ENCODE measurements at regions not wholly inside any gene's neighbourhood (a gene's known extent, or its start where the extent isn't known, plus 50 kb on each side); places are given as distances from the start of the nearest gene placed in this dataset.
"Not testable (repeated sequence)": the region's sequence is repeated elsewhere in the genome, so short reads cannot be mapped to it uniquely, and the experiment has no call there.

DNA sequence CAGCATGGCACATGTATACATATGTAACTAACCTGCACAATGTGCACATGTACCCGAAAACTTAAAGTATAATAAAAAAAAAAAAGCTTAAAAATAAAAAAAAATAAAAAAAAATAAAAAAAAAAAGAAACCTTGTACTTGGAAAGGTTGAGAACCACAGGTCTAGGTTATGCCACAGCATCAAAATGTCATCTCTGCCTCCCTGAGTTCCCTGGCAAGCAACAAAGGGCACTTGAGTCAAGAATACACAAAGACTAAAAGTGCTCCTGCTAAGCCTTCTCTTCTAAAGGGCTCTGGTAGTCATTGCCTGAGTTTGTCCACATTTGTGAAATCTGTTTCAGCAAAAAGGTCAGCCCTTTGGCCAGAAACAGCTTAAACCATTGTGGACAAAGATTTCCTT, 395.8 kb upstream of the CCDC54 start:
- Histone ChIP-seq H3K27ac (ENCODE audit: low read depth, low read length, poor library complexity, severe bottlenecking) (no peak overlapping the region), H2AFZ (ENCODE audit: low read length) (no peak overlapping the region)

GRCh38 chr3:106985721-106986120, 391.5 kb upstream of the CCDC54 start:
- H3K4me3 ChIP-seq (ENCODE audit: low read depth, low read length, poor library complexity, severe bottlenecking) = no peak overlapping the region
- TF ChIP-seq, protein P1, sequence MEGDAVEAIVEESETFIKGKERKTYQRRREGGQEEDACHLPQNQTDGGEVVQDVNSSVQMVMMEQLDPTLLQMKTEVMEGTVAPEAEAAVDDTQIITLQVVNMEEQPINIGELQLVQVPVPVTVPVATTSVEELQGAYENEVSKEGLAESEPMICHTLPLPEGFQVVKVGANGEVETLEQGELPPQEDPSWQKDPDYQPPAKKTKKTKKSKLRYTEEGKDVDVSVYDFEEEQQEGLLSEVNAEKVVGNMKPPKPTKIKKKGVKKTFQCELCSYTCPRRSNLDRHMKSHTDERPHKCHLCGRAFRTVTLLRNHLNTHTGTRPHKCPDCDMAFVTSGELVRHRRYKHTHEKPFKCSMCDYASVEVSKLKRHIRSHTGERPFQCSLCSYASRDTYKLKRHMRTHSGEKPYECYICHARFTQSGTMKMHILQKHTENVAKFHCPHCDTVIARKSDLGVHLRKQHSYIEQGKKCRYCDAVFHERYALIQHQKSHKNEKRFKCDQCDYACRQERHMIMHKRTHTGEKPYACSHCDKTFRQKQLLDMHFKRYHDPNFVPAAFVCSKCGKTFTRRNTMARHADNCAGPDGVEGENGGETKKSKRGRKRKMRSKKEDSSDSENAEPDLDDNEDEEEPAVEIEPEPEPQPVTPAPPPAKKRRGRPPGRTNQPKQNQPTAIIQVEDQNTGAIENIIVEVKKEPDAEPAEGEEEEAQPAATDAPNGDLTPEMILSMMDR (IDR thresholded peaks at IDR 0.05; ENCODE audit: low read length) = no peak
- no peak for TF ChIP-seq EZH2 (IDR thresholded peaks at IDR 0.05; ENCODE audit: borderline replicate concordance, low read length)

More for the DNA sequence above, 395.8 kb upstream of the CCDC54 start:
- Histone ChIP-seq H3K36me3 (ENCODE audit: insufficient read depth, low read length) (no peaks in the 10 kb centered on the region), H3K9ac (ENCODE audit: low read length) (no peak overlapping the region), H3K27me3 (ENCODE audit: insufficient read depth, low read length) (no peaks in the 10 kb centered on the region), H3K4me2 (ENCODE audit: low read length) (no peak overlapping the region), H3K4me3 (ENCODE audit: low read depth, low read length, poor library complexity, severe bottlenecking) (no peak overlapping the region), H3K9me2 (ENCODE audit: low read depth, low read length) (no peaks in the 10 kb centered on the region), H3F3A (ENCODE audit: insufficient read depth, low read length) (no peaks in the 10 kb centered on the region), H3K9me3 (ENCODE audit: low read length) (no peaks in the 10 kb centered on the region), H4K20me1 (ENCODE audit: insufficient read depth, low read length) (no peaks in the 10 kb centered on the region), H3K79me2 (ENCODE audit: insufficient read depth, low read length) (no peaks in the 10 kb centered on the region), H3K4me1 (ENCODE audit: insufficient read depth, low read length, severe bottlenecking) (no peaks in the 10 kb centered on the region)
- TF ChIP-seq EZH2 (IDR thresholded peaks at IDR 0.05; ENCODE audit: borderline replicate concordance, low read length) = no peak
- TF ChIP-seq, protein P1 (IDR thresholded peaks at IDR 0.05; ENCODE audit: low read length) = no peak

GRCh38 chr3:106998841-106999682, 378.2 kb upstream of the CCDC54 start:
- not testable (repeated sequence) for H3K27me3 ChIP-seq (ENCODE audit: insufficient read depth, low read length); H3K4me1 ChIP-seq (ENCODE audit: insufficient read depth, low read length, severe bottlenecking); H3K9me2 ChIP-seq (ENCODE audit: low read depth, low read length); H3F3A ChIP-seq (ENCODE audit: insufficient read depth, low read length); H3K36me3 ChIP-seq (ENCODE audit: insufficient read depth, low read length); H3K9me3 ChIP-seq (ENCODE audit: low read length); H2AFZ ChIP-seq (ENCODE audit: low read length); H3K27ac ChIP-seq (ENCODE audit: low read depth, low read length, poor library complexity, severe bottlenecking); H3K4me3 ChIP-seq (ENCODE audit: low read depth, low read length, poor library complexity, severe bottlenecking); H3K9ac ChIP-seq (ENCODE audit: low read length); H3K79me2 ChIP-seq (ENCODE audit: insufficient read depth, low read length); H4K20me1 ChIP-seq (ENCODE audit: insufficient read depth, low read length); H3K4me2 ChIP-seq (ENCODE audit: low read length)

More at GRCh38 chr3:106985721-106986120, 391.5 kb upstream of the CCDC54 start:
- Histone ChIP-seq H3F3A (ENCODE audit: insufficient read depth, low read length) (no peaks in the 10 kb centered on the region), H3K9me2 (ENCODE audit: low read depth, low read length) (no peaks in the 10 kb centered on the region), H3K9me3 (ENCODE audit: low read length) (no peaks in the 10 kb centered on the region), H3K27me3 (ENCODE audit: insufficient read depth, low read length) (no peaks in the 10 kb centered on the region), H3K79me2 (ENCODE audit: insufficient read depth, low read length) (no peaks in the 10 kb centered on the region), H3K27ac (ENCODE audit: low read depth, low read length, poor library complexity, severe bottlenecking) (no peak overlapping the region), H4K20me1 (ENCODE audit: insufficient read depth, low read length) (no peaks in the 10 kb centered on the region), H3K36me3 (ENCODE audit: insufficient read depth, low read length) (no peaks in the 10 kb centered on the region), H3K4me2 (ENCODE audit: low read length) (no peak overlapping the region), H3K4me1 (ENCODE audit: insufficient read depth, low read length, severe bottlenecking) (no peaks in the 10 kb centered on the region), H2AFZ (ENCODE audit: low read length) (no peak overlapping the region), H3K9ac (ENCODE audit: low read length) (no peak overlapping the region)

DNA sequence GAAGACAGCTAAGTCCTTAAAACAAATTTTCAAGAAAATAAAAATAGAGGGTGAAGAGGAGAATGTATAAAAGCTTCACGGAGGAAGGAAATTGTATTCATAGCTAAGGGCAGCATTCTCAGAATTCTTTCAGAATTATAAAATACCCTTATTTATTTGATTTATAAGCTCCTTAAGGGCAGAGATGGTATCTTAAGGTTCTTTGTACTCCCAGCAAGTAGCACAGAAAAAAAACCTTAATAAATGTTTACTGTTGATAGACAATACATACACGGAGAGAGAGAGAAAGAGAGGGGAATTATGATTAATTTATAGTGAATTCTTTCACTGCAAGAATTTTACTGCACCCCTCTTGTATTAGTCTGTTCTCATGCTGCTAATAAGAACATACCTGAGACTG, 375.6 kb upstream of the CCDC54 start:
- H3K4me1 ChIP-seq (ENCODE audit: insufficient read depth, low read length, severe bottlenecking) = peaks cover 8% of the 10 kb centered on the region
- H3K4me2 ChIP-seq (ENCODE audit: low read length) = no peak overlapping the region
- H3K4me3 ChIP-seq (ENCODE audit: low read depth, low read length, poor library complexity, severe bottlenecking) = no peak overlapping the region
- no peaks in the 10 kb centered on the region for H3K9me2 ChIP-seq (ENCODE audit: low read depth, low read length)
- H3K27me3 ChIP-seq (ENCODE audit: insufficient read depth, low read length) = no peaks in the 10 kb centered on the region
- TF ChIP-seq, protein P1 (IDR thresholded peaks at IDR 0.05; ENCODE audit: low read length) = no peak
- no peak for TF ChIP-seq EZH2 (IDR thresholded peaks at IDR 0.05; ENCODE audit: borderline replicate concordance, low read length)
- H3K36me3 ChIP-seq (ENCODE audit: insufficient read depth, low read length) = no peaks in the 10 kb centered on the region
- H3F3A ChIP-seq (ENCODE audit: insufficient read depth, low read length) = no peaks in the 10 kb centered on the region
- H4K20me1 ChIP-seq (ENCODE audit: insufficient read depth, low read length) = no peaks in the 10 kb centered on the region
- peaks cover 2% of the 10 kb centered on the region; the same call in 1 of the 2 replicates for H3K9me3 ChIP-seq (ENCODE audit: low read length)
- no peak overlapping the region for H3K9ac ChIP-seq (ENCODE audit: low read length)
- no peak overlapping the region for H2AFZ ChIP-seq (ENCODE audit: low read length)
- no peak overlapping the region for H3K27ac ChIP-seq (ENCODE audit: low read depth, low read length, poor library complexity, severe bottlenecking)
- H3K79me2 ChIP-seq (ENCODE audit: insufficient read depth, low read length) = no peaks in the 10 kb centered on the region

DNA sequence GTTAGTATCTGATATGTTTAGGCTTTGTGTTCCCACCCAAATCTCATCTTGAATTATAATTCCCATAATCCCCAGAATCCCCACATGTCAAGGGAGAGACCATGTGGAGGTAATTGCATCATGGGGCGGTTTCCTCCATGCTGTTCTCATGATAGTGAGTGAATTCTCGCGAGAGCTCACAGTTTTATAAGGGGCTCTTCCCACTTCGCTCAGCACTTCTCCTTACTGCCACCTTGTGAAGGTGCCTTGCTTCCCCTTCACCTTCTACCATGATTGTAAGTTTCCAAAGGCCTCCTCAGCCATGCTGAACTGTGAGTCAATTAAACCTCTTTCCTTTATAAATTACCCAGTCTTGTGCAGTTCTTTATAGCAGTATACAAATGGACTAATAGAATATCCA, 371.9 kb upstream of the CCDC54 start:
- not testable (repeated sequence) for H2AFZ ChIP-seq (ENCODE audit: low read length); H4K20me1 ChIP-seq (ENCODE audit: insufficient read depth, low read length); H3K27me3 ChIP-seq (ENCODE audit: insufficient read depth, low read length); H3K27ac ChIP-seq (ENCODE audit: low read depth, low read length, poor library complexity, severe bottlenecking); H3F3A ChIP-seq (ENCODE audit: insufficient read depth, low read length); H3K9me3 ChIP-seq (ENCODE audit: low read length); H3K79me2 ChIP-seq (ENCODE audit: insufficient read depth, low read length); H3K36me3 ChIP-seq (ENCODE audit: insufficient read depth, low read length); H3K4me3 ChIP-seq (ENCODE audit: low read depth, low read length, poor library complexity, severe bottlenecking); H3K9me2 ChIP-seq (ENCODE audit: low read depth, low read length); H3K4me2 ChIP-seq (ENCODE audit: low read length); H3K4me1 ChIP-seq (ENCODE audit: insufficient read depth, low read length, severe bottlenecking); H3K9ac ChIP-seq (ENCODE audit: low read length)

All from OCI-LY1 (cell line).